Glomerular visceral epithelial cell (primary cell): ENCODE measurements at regions not wholly inside any gene's neighbourhood (a gene's known extent, or its start where the extent isn't known, plus 50 kb on each side); places are given as distances from the start of the nearest gene placed in this dataset.

Experiments used
- DNase-seq: peaks from one replicate; pipeline ENCODE4 v3.0.0-alpha.2; 2016; ENCODE audit errors: extremely low spot score

GRCh38 chr11:97955595-97955994, 1065.2 kb upstream of the CNTN5 start:
- no peak for DNase-seq

DNA sequence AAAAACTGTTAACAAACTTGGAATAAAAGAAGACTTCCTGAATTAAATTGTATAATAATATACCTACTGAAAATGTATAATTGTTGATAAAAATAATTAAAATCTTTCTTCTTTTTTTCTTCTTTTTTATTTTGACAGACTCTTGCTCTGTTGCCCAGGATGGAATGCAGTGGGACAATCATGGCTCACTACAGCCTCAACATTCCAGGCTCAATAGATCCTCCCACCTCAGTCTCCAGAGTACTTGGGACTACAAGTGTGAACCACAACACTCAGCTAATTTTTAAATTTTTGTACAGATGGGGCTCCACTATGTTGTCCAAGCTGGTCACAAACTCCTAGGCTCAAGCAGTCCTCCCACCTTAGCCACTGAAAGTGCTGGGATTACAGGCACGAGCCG, 1063.8 kb upstream of the CNTN5 start:
- DNase-seq: no peak

DNA sequence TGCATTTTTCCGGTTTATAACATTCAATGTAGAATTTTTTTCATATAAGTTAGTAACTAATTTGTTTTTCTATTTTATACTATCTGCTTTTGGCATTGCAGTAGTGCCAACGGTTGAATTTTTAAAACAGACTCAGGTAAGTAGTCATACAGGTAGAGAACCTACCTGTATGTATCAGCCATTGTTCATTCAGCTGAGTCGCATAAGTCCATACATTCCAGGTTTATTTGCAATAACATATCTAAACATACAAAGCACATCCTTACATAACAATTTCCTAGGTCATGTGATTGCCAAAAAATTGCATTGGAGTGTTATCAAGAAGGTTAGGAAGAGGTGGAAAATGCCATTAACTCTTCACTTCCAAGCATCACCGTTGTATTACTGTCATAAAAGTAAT, 1059.3 kb upstream of the CNTN5 start:
- DNase-seq: no peak

DNA sequence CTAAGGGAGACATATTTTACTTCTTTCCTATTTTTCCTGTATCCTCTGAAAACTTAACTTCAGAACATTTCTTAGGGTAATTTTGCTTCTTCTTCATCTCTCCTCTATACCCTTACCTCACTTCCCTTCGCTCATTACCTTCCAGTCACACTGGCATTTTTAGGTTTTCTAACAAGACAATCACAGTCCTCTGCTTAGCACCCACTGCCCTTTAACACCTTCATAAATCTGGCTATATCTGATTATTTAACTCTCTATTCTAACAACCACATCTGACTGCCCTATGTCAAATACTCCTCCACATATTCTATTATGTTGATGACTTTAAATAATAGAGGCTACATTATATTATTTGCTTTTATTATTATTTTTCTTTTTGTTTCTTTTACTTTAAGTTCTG, 1058.0 kb upstream of the CNTN5 start:
- no peak for DNase-seq

- no peak for DNase-seq
Measured at GRCh38 chr11:97963528-97964331, 1057.0 kb upstream of the CNTN5 start.

DNA sequence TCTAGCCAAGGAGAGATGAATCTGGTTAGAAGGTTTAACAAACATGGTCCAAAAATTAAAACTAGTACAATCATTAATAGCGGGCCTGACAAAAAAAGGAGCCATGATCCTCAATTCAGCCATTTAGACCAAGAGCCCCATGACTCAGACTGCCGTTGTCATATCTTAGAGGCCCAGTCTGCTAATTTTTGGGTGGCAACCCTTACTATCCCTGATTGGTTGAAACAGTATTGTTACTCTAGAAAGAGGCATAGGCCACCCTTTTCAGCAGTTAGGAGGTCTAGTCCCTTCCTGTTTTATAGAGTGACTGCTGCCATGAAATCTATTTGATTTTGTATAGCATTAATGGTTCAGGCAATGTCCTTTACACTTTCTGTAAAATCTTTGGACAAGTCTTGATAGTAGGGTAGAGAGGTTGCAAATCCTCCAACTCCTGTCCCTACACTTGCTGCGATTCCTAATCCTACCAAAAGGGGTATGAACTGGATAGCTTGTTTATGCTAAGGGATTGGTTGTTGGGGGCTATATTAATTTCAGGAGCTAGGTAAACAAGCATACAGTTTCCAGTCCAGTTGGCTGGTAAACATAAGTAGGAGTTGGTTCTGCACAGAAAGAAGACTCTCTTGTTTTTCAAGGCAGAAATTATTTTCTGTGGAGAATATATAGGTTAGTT, 1056.3 kb upstream of the CNTN5 start:
- DNase-seq: no peak

DNA sequence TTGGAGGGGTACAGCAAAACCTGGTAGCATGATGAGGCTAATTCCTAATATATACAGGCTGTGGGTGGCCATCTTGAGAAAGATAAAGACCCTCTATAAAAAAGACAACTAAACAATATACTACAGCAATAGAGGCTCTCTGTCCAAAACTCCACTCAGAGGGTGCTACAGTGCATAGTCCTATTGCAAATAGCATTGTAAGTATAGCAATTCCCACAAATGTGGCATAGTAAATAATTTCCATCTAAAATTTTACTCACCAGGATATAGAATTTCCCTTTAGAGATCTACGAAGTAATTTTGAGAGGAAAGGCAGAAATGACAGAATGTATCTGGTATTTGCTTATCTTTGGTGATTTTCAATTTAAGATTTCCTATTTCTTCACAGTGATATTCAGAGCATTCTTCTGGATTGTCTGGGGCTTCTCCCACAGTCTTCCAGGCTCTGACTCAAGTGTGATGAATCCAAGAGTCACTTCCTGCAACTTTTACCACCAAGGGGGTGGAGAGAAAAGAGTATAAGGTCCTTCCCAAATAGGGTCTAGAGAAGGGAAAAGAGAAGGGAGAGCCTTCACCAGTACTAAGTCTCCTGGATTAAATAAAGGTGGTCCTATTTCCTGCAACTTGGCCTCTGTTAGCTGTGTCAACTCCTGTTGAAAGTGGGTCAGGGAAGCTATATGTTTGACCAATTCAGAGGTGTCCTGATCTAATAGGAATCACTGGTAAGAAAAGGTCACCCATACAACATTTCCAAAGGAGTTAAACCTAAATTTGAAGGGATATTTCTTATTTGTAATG, 1054.7 kb upstream of the CNTN5 start:
- peak; percentile 68 for DNase-seq

GRCh38 chr11:97966901-97967300, 1053.8 kb upstream of the CNTN5 start:
- DNase-seq: no peak

GRCh38 chr11:97968071-97968470, 1052.7 kb upstream of the CNTN5 start:
- DNase-seq: no peak

GRCh38 chr11:97972731-97973130, 1048.0 kb upstream of the CNTN5 start:
- no peak for DNase-seq

- DNase-seq: no peak
Measured at GRCh38 chr11:97973352-97973857, 1047.3 kb upstream of the CNTN5 start.

- DNase-seq: no peak
Measured at GRCh38 chr11:97974798-97975498, 1045.8 kb upstream of the CNTN5 start.

DNA sequence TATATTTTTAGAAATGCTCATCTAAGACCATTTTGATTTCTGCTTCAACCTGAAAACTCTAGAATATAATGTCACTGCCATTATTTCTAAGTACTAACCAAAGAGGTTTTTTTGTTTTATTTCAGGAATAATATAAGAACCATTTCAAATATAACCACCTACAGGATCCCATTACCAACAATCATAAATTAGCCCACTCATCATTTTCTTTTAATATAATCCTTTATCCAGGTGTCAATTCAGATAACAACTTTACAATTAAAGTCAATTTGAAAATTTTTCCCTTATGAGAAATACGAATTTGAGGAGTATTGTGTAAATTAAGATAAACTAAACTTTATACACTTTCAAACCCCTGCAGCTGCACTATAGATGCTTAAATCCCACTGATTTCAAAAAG, 1043.0 kb upstream of the CNTN5 start:
- no peak for DNase-seq

DNA sequence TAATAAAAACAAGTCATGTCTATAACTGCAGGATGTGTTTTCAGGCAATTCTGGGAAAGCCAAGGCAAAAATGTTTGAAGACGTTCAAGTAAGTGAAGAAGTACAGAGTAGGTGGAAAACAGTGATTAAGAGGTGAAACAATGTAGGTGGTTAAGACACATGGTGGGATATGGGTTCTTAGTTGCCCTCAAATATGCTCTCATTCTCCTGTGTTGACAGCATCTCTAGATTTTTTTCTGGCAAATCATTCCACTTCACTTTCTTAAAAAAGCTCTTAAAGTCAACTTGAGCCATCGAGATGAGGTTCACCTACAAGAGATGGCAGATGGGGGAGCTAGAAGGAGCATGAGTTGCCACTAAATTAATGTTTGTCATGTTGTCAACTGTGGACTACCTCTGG, 1041.0 kb upstream of the CNTN5 start:
- DNase-seq: peak; percentile 54

GRCh38 chr11:97982512-97982911, 1038.2 kb upstream of the CNTN5 start:
- DNase-seq: no peak

DNA sequence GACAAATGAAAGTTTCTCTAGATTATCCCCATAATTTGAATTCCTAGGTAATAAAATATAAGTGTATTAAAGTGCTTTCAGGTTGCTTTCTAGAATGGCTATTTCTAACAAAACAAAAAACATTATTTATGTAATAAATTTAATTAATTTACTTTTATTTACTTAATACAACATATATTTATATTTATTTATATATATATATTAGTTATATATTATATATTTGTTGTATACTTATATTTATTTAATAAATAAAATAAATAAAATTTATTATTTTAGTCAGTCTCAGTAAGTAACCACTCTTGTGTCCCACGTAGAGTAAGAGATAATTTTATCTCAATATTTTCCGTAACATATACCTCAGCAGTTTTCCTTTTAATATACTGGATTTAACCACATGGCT, 1031.6 kb upstream of the CNTN5 start:
- DNase-seq: no peak

- no peak for DNase-seq
Measured at GRCh38 chr11:97990162-97990920, 1030.4 kb upstream of the CNTN5 start.

GRCh38 chr11:97993562-97993961, 1027.2 kb upstream of the CNTN5 start:
- no peak for DNase-seq

GRCh38 chr11:97995874-97996273, 1024.9 kb upstream of the CNTN5 start:
- DNase-seq: no peak

DNA sequence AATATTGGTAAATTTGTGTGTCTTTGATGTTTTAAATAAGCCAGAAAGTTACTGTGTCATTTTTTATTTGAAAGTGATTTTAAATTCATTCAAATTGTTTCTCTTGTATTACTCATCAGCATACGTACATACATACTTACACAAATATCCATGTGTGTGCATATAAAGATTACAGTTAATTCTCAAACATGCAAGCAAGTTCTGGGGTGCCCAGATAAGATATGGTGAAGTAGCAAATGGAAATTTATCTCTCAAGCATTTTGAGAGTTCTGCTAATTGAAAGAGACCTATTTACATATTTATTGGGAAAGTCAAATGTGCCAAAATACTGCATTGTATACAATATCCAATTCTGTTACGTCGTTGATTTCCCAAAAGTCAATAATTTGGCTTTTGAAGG, 1024.0 kb upstream of the CNTN5 start:
- no peak for DNase-seq
